ENCODE measurements at regions not wholly inside any gene's neighbourhood (a gene's known extent, or its start where the extent isn't known, plus 50 kb on each side); places are given as distances from the start of the nearest gene placed in this dataset.

DNA sequence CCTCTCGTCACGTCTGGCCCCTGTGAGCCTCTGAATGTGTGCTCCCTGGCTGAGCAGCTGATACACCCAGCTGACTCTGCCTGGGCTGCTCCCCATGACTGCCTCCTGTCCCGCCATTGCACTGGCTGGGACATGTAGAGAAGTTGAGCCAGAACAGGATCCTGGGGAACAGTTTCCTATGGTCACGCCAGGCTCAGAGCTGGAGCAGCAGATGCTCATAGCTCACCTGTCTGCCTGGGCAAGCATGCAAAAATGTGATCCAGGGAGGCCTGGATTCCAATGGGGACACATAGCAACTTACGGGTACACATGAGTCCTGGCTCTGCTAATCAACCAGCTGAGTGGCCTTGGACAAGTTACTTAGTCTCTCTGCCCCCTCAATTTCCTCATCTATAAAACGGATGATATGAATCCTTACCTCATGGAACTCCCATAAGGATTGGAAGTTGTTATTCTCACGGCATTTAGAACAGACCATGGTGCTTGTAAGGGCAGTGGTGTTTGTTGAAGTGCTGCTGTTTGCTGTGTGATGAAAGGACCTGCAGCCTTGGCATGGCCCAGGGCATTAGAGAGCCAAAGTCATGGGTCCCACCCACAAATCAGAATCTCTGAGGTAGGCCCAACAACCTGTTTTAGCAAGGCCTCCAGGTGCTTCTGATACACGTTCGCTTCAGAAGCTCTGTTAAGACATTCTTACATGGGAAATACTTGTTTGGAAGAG is 150.3 kb upstream of the VANGL1 start:
- TF ChIP-seq, protein P1, sequence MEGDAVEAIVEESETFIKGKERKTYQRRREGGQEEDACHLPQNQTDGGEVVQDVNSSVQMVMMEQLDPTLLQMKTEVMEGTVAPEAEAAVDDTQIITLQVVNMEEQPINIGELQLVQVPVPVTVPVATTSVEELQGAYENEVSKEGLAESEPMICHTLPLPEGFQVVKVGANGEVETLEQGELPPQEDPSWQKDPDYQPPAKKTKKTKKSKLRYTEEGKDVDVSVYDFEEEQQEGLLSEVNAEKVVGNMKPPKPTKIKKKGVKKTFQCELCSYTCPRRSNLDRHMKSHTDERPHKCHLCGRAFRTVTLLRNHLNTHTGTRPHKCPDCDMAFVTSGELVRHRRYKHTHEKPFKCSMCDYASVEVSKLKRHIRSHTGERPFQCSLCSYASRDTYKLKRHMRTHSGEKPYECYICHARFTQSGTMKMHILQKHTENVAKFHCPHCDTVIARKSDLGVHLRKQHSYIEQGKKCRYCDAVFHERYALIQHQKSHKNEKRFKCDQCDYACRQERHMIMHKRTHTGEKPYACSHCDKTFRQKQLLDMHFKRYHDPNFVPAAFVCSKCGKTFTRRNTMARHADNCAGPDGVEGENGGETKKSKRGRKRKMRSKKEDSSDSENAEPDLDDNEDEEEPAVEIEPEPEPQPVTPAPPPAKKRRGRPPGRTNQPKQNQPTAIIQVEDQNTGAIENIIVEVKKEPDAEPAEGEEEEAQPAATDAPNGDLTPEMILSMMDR (IDR thresholded peaks at IDR 0.05): no peak
- TF ChIP-seq POLR2A (IDR thresholded peaks at IDR 0.05): no peak
